Activated CD4-positive, alpha-beta T cell treated with anti-CD3 and anti-CD28 coated beads, Interleukin-2, Interleukin-4, amounts not matched to agents 100 ng/mL and 50 ng/mL, durations not matched to agents 16 hours and 8 hours (primary cell): ENCODE measurements at regions not wholly inside any gene's neighbourhood (a gene's known extent, or its start where the extent isn't known, plus 50 kb on each side); places are given as distances from the start of the nearest gene placed in this dataset.
"Not testable (repeated sequence)": the region's sequence is repeated elsewhere in the genome, so short reads cannot be mapped to it uniquely, and the experiment has no call there.

Experiments
- DNase-seq: peaks from one replicate; pipeline ENCODE4 v3.0.0-alpha.2; 2020; ENCODE audit warnings: low spot score

DNA sequence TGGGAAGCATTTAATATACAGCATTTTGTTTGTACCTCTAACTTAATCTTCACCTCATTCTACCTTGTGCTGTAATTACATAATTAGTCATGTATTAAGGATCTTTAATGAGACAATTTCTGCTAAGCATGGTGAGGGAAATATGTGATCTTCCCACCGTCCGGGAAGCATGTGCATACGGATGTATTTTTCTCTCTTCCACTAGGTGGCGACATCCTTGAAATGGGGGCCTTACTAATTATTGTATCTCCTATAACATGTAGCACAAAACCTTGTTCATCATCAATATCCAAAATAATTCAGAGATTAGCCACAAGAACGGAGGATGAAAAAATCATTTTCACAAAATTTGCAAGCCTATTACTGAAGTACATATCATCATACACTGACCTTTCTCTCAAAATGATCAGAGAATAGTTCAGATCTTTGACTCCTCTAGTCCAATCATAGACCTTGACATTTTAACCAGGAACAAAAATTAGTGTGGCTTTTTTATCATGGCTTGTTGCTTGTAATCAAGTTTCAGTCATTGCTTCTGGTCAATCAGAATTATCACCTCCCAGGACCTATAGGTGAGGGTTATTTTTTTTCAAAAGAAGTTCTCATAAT, 148.9 kb upstream of the GBE1 start:
- peak; percentile 47 for DNase-seq

- no peak for DNase-seq
Measured at GRCh38 chr3:81909796-81910195, 148.4 kb upstream of the GBE1 start.

DNA sequence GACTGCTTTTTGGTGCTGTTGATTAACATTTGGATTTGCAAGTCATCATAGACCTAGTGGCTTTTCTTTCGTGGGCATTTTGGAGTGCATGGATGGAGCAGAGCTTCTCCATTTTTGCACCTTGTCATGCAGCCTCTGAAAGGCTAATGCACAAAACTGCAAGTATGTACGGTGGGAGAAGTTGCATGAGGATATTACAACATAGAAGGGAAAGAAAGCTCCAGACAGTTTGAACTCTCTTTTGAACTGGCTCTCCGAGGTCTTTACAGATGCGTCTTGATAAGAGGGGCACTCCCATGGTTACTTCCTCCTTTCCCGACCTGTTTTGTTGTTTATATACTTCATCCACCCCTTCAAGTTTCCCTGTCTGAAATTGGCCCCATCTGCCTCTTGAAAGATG, 147.1 kb upstream of the GBE1 start:
- no peak for DNase-seq

DNA sequence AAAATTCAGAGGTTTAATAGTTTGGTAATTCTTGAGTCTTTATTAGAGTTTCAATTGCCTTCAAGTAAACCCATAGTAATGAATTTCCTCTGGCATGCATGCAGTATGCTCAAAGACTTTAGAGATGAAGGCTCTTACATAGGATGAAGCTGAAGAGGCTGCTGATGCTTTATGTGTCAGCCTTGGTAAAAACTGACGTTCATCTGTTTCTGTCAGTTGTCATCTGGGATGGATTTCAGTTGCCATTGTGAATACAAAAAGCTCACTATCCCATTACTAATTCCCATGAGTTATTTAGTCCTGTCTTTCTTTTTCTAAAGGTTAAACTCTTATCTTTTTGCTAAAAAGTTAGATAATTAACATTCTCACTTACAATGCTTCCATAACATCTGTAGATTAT, 136.9 kb upstream of the GBE1 start:
- no peak for DNase-seq

DNA sequence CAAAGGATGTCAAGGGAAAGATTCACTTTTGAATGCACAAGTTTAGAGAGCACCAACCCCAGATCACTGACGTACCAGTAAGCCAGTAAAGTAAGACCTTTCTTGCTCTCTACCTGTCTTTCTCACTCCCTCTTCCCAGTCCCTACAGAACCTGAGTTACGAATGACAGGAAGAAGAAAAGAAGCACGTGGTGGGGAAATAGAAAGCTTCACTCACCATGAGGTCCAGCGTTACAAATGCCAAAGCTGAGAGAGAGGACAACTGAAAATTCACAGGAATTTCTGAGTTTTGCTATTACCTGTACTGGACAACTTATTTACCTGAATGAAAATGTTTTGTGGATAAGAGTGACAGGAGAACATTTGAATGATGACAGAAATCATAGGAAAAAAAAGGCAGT, 133.2 kb upstream of the GBE1 start:
- no peak for DNase-seq

DNA sequence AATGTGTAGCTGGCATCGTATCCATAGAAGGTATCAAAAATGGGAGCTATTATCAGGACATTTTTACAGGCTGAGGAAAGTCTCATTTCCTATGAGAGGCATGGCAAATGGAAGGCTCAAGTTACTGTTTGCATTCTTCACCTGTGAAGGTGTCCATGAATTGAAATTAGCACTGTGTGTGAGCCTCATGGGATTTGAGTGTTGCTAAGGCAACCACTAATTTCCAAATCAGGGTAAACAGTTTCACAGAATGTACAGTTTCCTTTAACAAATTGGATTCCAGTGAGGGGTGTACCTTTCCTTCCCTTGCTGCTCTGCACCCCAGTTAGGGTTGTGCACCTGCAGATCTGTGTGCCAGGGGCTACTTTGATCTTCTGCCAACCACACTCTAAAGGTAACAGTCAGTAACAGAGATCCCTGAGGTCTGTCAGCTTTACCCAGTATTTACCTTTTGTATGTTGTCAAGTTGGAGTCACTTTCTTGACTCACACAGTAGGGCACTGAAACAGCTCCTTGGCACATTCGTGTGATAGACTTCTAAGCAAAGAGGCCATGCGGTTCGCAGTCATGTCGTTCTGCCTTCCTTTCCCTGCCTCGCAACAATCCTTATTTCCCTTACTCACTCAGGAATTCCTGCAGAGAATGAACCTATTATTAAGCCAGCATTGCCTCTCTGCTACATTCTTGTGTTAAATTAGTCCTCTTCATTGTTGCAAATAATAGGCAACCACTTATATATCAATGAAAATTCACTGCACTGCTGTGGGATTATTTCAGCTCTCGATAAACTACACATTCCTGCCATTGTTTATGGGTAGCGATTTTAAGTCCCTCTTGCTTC, 129.8 kb upstream of the GBE1 start:
- no peak for DNase-seq

- DNase-seq = no peak
Measured at GRCh38 chr3:81888914-81889557, 127.6 kb upstream of the GBE1 start.

- DNase-seq = no peak
Measured at GRCh38 chr3:81887448-81887847, 126.0 kb upstream of the GBE1 start.

DNA sequence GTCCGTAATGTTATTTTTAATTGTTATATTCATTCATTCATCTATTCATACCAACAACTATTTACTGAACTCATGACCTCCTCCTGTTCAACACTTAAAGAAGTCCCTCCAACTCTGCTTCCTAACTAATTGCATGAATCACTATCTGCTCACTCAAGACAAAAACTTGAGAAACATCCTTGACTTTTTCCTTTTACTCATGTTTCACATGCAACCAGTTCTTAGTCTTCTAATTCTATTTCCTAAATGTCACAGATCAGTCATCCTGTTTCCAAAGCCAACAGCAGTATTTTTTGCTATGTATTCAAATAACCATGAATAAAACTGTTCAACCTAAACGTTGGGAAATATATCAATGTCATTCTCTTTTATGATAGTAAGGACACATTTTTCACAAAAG, 124.6 kb upstream of the GBE1 start:
- no peak for DNase-seq

DNA sequence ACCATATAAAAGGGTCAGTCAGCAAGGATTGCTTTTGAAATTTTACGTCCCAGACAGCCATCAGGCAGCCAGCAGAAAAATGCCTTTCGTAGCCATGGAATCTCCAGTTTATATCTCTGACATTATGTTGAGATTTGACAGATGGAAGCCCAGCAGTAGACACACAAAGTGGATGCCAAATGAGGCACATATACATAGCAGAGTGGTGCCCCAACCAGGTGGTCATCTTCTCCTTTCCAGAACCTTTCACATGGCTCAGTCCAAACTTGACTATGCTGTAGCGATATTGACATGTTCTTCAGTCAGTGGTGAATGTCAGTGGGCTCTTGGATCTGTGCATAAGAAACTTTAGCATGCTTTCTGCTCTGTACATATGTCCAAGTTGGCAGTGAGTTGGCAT, 123.3 kb upstream of the GBE1 start:
- DNase-seq = no peak

DNA sequence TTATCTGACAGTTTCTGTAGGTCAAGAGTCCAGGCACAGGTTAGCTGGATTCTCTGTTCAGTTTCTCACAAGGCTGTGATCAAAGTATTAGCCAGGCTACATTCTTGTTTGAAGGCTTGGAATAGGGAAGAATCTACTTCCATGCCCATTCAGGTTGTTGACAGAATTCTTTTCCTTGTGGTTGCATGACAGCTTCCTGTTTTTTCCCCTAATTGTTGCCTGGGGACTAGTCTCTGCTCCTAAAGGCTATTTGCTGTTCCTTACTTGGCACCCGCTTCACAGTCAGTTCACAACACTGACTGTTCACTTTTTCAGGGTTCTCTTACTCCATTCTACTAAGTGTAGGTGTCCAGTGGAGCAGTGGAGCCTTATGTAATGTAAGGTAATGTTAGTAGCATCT, 115.4 kb upstream of the GBE1 start:
- DNase-seq = no peak

- no peak for DNase-seq
Measured at GRCh38 chr3:81874738-81875137, 113.3 kb upstream of the GBE1 start.

- no peak for DNase-seq
Measured at GRCh38 chr3:81872566-81872965, 111.1 kb upstream of the GBE1 start.

GRCh38 chr3:81871358-81872155, 110.1 kb upstream of the GBE1 start:
- no peak for DNase-seq

DNA sequence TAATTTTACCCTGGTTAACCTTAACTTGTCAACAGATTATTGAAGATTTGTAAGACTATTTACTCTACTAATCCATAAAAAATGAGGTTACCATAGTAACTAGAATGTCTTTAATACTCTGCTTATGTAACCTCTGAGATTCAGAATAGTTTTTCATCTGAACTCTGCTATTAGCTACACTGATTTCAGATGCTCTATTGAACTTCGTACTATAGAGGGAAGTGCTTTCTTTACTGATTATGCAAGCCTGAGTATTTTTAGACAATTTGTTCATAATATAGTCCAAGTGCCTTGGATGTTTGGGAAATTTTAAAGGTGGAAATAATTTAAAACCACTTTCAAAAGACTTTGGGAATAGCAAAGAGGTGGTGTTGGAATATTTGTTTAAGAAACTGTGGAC, 107.9 kb upstream of the GBE1 start:
- DNase-seq = no peak

DNA sequence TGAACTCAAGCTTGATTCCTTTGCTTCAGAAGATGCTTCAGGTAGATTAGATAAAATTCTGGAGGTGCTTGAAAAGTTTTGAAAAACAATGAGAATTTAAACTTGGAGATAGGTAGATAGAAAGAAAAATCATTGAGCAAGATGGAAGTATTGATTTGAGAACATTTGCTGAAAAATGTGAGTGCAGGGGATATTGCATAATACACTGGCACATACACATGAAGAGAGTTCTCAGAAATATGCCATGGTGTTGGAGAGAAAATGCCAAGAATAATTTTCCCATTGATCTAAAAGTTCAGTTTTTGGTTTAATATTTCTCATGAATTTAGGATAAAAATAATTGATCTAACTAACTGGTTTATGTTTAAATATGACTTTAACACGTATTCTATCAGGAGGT, 107.2 kb upstream of the GBE1 start:
- no peak for DNase-seq

- DNase-seq = no peak
Measured at GRCh38 chr3:81867875-81868274, 106.4 kb upstream of the GBE1 start.

GRCh38 chr3:81865164-81865563, 103.7 kb upstream of the GBE1 start:
- not testable (repeated sequence) for DNase-seq

DNA sequence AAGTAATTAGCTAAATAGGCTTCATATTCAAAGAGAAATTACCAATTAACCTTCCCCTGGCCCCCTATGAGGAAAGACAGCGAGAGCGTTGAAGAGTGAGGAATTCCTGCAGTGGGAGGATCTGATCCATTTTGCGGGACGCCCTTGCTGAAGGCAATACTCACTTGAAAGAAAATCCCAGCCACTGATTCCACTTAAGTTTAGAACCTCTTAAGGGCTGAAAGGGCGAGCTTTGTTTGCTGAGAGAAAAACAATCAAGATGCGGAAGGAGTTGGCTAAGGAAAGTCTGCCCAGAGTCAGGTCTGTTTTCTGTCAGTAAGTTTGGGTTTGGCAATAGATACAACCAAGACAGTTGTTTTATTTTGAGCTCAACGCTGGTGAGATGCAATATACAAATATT, 102.8 kb upstream of the GBE1 start:
- DNase-seq = no peak

DNA sequence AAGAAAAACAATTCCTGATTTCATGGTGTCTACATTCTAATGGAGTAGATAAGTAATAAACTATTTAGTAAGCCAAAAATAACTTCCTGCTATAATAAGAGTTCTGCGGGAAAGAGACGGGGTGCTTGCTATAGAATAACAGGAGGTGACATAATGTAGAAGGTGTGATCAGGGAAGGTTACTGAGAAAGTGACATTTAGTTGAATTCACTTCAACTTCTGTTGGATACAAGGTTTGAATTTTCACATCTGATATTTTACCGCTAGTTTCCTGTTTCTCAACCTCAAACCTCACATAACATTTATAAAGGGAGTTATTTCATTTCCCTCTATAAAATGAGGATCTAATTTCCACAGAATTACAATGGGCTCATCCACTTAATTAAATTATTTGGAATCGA, 102.3 kb upstream of the GBE1 start:
- DNase-seq = no peak

- no peak for DNase-seq
Measured at GRCh38 chr3:81861593-81861992, 100.1 kb upstream of the GBE1 start.

GRCh38 chr3:81859524-81859923, 98.1 kb upstream of the GBE1 start:
- no peak for DNase-seq

DNA sequence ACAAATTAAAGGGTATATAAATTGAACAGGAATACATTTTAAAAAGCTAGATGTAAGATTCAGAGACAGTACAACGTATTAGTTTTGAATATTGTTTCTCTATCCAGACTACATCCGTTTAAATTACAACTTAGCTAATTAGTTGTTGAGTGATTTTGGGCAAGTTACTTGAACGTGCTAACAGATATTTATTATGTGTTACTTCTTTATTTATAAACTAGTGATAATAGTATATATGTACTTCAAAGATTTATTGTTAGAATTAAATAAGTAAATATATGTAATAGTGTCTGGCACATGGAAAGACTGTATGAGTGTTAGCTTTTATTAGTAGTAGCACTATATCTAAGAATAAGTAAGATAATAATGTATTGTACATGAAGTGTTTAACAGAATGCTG, 92.0 kb upstream of the GBE1 start:
- DNase-seq = no peak
